ENCODE measurements at regions not wholly inside any gene's neighbourhood (a gene's known extent, or its start where the extent isn't known, plus 50 kb on each side); places are given as distances from the start of the nearest gene placed in this dataset.

DNA sequence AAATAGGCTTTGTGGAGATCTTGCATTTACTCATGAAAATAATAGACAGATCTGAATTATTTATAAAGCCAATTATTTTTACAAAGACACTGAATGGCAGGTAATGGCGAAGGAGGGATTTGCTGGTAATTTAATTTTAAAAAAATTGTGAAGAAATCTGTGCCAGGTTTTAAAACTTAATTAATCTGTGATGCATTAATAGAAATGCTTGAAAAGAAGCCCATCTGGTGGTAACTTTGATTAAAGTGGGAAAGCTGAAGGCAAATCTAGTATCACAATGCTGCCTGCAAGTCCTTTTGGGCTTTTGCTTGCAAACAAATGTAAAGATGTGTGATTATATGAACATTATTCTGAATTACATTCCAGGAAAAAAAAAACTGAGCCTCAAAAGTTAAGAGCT lies 433.2 kb upstream of the DEPDC1 start:
- H3K27ac ChIP-seq: no peak overlapping the region
- no peak for TF ChIP-seq POLR2AphosphoS5 (IDR thresholded peaks at IDR 0.05)
- TF ChIP-seq, protein P1, sequence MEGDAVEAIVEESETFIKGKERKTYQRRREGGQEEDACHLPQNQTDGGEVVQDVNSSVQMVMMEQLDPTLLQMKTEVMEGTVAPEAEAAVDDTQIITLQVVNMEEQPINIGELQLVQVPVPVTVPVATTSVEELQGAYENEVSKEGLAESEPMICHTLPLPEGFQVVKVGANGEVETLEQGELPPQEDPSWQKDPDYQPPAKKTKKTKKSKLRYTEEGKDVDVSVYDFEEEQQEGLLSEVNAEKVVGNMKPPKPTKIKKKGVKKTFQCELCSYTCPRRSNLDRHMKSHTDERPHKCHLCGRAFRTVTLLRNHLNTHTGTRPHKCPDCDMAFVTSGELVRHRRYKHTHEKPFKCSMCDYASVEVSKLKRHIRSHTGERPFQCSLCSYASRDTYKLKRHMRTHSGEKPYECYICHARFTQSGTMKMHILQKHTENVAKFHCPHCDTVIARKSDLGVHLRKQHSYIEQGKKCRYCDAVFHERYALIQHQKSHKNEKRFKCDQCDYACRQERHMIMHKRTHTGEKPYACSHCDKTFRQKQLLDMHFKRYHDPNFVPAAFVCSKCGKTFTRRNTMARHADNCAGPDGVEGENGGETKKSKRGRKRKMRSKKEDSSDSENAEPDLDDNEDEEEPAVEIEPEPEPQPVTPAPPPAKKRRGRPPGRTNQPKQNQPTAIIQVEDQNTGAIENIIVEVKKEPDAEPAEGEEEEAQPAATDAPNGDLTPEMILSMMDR (IDR thresholded peaks at IDR 0.05): no peak
- no peak for TF ChIP-seq POLR2A (IDR thresholded peaks at IDR 0.05)
- no peak for DNase-seq (ENCODE audit: low spot score in 2 of 2)
- H3K4me3 ChIP-seq: no peak overlapping the region
- H3K4me1 ChIP-seq: no peaks in the 10 kb centered on the region
- H3K9me3 ChIP-seq: no peaks in the 10 kb centered on the region
- intact Hi-C loops (cut with DNase I; ENCODE audit: low total_unique reads): no loop called here
- no peaks in the 10 kb centered on the region for H3K36me3 ChIP-seq
- no peaks in the 10 kb centered on the region for H3K27me3 ChIP-seq

DNA sequence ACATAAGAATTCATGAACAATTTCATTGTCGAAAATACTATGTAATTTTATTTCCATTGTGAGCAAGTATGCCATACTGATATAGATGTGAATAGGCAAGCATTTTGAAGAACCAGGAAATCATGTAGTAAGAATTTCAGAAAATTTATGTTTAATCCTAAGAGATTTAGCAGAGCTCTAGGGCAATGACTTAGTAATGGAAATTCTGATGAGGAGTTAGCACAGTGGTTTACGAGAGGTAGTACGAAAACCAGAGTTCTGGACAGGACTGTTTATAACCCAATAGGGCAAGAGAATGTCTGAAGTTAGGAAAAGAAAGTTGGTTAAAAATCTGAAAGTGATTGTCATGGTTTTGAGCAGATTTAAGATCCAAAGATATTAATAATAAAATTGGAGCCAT lies 439.6 kb upstream of the DEPDC1 start:
- H3K9me3 ChIP-seq: no peaks in the 10 kb centered on the region
- intact Hi-C loops (cut with DNase I; ENCODE audit: low total_unique reads): no loop called here

DNA sequence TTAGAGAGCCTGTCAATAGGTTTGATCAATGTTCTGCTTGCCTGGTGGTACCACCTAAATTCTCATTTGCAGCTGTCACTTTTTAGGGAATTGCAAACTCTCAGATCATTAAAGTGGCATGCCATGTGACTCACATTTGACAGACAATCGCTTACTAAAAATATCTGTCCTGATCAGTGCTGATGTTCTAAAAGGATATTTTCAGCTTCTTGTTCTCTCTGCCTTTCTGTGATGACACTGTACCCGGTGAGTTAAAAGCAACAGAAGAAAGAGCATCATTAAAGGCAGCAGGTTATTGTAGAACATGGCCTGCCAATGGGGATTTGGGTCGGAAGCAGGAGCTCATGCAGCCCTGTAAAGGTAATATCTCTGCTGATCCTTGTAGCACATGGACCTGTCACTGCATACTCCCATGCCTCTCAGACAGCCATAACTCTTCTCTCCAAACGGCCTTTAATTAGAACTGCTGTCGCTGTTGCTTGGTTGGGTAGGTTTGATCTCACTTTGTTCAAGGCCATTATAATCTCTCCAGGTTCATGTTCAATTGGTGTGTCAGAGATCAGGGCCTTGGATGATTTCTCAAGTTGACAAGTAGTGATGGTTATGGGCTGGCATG lies 441.3 kb upstream of the DEPDC1 start:
- intact Hi-C loops (cut with DNase I; ENCODE audit: low total_unique reads): no loop called here
- no peak overlapping the region for H3K4me3 ChIP-seq
- H3K27me3 ChIP-seq: no peaks in the 10 kb centered on the region
- no peaks in the 10 kb centered on the region for H3K4me1 ChIP-seq
- H3K27ac ChIP-seq: no peak overlapping the region
- H3K36me3 ChIP-seq: no peaks in the 10 kb centered on the region
- TF ChIP-seq, protein P1 (IDR thresholded peaks at IDR 0.05): no peak
- H3K9me3 ChIP-seq: no peaks in the 10 kb centered on the region
- DNase-seq (ENCODE audit: low spot score in 2 of 2): no peak

More for the DNA sequence above, 439.6 kb upstream of the DEPDC1 start:
- DNase-seq (ENCODE audit: low spot score in 2 of 2): no peak
- no peak for TF ChIP-seq POLR2A (IDR thresholded peaks at IDR 0.05)
- TF ChIP-seq, protein P1 (IDR thresholded peaks at IDR 0.05): no peak
- TF ChIP-seq POLR2AphosphoS5 (IDR thresholded peaks at IDR 0.05): no peak
- Histone ChIP-seq H3K4me1 (no peaks in the 10 kb centered on the region), H3K4me3 (no peak overlapping the region), H3K36me3 (no peaks in the 10 kb centered on the region), H3K27me3 (no peaks in the 10 kb centered on the region), H3K27ac (no peak overlapping the region)

DNA sequence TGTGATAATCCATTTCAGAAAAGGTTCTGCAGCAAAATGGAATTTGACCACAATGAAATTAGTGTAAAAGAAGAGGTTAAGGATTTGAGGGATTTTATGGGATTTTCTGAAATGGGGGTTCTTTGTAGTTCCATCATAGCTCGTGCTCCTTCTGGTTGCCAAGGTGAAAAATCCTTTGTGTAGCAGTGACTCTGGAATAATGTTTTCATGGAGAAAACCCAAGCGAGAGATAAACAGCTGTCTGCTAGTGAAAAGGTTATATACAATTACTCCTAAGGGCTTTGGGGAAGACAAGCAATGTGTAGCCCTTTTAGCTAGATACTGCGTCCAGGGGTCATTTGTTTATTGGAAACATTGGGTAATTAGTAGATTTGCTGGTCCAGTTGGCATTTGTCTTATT lies 453.2 kb upstream of the DEPDC1 start:
- no peak for DNase-seq (ENCODE audit: low spot score in 2 of 2)
- Histone ChIP-seq H3K9me3 (no peaks in the 10 kb centered on the region), H3K27ac (no peak overlapping the region), H3K27me3 (no peaks in the 10 kb centered on the region), H3K36me3 (no peaks in the 10 kb centered on the region), H3K4me3 (no peak overlapping the region), H3K4me1 (no peaks in the 10 kb centered on the region)
- TF ChIP-seq, protein P1 (IDR thresholded peaks at IDR 0.05): no peak
- TF ChIP-seq POLR2AphosphoS5 (IDR thresholded peaks at IDR 0.05) (no peak), POLR2A (IDR thresholded peaks at IDR 0.05) (no peak)
- intact Hi-C loops (cut with DNase I; ENCODE audit: low total_unique reads): no loop called here

DNA sequence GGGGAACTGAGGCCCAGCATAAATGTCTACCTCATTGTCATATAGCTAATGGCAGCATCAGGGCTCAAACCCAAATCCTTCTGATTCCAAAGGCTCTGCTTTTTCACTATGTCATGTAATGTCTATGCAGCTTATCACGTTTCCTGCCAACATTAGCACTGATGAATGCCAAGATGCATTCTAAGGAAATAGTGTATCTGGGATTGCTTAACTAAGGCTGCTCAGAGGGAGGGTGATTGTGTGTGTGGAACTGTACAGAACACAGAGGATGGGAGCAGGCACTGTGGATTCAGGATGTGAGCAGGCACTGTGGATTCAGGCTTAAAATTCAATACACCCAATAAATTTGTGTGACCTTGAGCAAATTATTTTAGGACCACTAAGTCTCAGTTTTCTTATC lies 456.4 kb upstream of the DEPDC1 start:
- TF ChIP-seq POLR2A (IDR thresholded peaks at IDR 0.05) (no peak), POLR2AphosphoS5 (IDR thresholded peaks at IDR 0.05) (no peak)
- TF ChIP-seq, protein P1 (IDR thresholded peaks at IDR 0.05): no peak
- intact Hi-C loops (cut with DNase I; ENCODE audit: low total_unique reads): no loop called here
- H3K4me3 ChIP-seq: no peak overlapping the region

More for the DNA sequence above, 456.4 kb upstream of the DEPDC1 start:
- no peaks in the 10 kb centered on the region for H3K27me3 ChIP-seq
- H3K4me1 ChIP-seq: no peaks in the 10 kb centered on the region
- no peaks in the 10 kb centered on the region for H3K36me3 ChIP-seq
- no peak for DNase-seq (ENCODE audit: low spot score in 2 of 2)
- no peak overlapping the region for H3K27ac ChIP-seq
- H3K9me3 ChIP-seq: no peaks in the 10 kb centered on the region

Measured in breast epithelium (tissue), 4 donors.